K562 (cell line): ENCODE measurements at regions not wholly inside any gene's neighbourhood (a gene's known extent, or its start where the extent isn't known, plus 50 kb on each side); places are given as distances from the start of the nearest gene placed in this dataset.

Source experiments
- ATAC-seq: fragments of 200-7000 bp; cut with Tn5 transposase; 3 replicates; pipeline ENCODE4 v1.9.1; 2020; ENCODE audit warnings: moderate library complexity
- BruUV-seq: library from RNA; stranded (reverse); fragments of 400-500 nt; replicated peaks from 2 replicates; lab custom pipeline; 2021; lab: Mats Ljungman, UMichigan
- CTCF ChIA-PET: fragments of 300-600 bp; formaldehyde crosslinking; extraction: SDS; loops from one replicate; lab custom pipeline; 2021; ENCODE audit warnings: low intra/inter-chr PET ratio; lab: Yijun Ruan, JAX
- POLR2A ChIA-PET: fragments of 300-600, 350-650 bp; sonication (Branson Sonifier 250); formaldehyde crosslinking; extraction: SDS; loops from one replicate; lab custom pipeline; 2021; ENCODE audit warnings: antibody characterized with exemption, inconsistent platforms; lab: Yijun Ruan, JAX
- DNase-seq, 4 experiments: peaks; one replicate each; pipeline versions ENCODE4 v3.0.0 to v3.0.0-alpha.2; 2011 to 2018; ENCODE audit warnings: low spot score in 3 of 4, mixed read lengths in 3 of 4; ENCODE audit errors: extremely low read depth in 1 of 4
- FAIRE-seq: peaks from 2 replicates; lab custom pipeline; 2011; peaks lifted over from hg19 to GRCh38; lab: Jason Lieb, UNC
- H2AFZ ChIP-seq: 2 replicates; pipeline ENCODE4 v1.6.0; 2011; ENCODE audit warnings: low read depth, low read length, control low read depth, inconsistent platforms
- H3K27ac ChIP-seq: fragments of 200-600 bp; 3 replicates; pipeline ENCODE4 v1.8.0; 2011; ENCODE audit warnings: low read depth, mild to moderate bottlenecking, control low read depth, inconsistent platforms, low read length, moderate library complexity, mixed read lengths; ENCODE audit errors: extremely low read depth
- H3K27me3 ChIP-seq, 2 experiments: fragments of 300-600 bp in 1 of 2; 2 replicates in 1 of 2; 3 replicates in 1 of 2; pipeline versions ENCODE4 v1.6.0 to v1.8.0; 2011; ENCODE audit warnings: inconsistent platforms in 2 of 2, low read length in 2 of 2, mild to moderate bottlenecking in 1 of 2, mixed read lengths in 1 of 2, moderate library complexity in 1 of 2; ENCODE audit not compliant: control insufficient read depth in 2 of 2, insufficient read depth in 2 of 2
- H3K36me3 ChIP-seq: fragments of 300-600 bp; 3 replicates; pipeline ENCODE4 v1.8.0; 2011; ENCODE audit warnings: mild to moderate bottlenecking, low read length, inconsistent platforms; ENCODE audit not compliant: control insufficient read depth, insufficient read depth
- H3K4me1 ChIP-seq, 2 experiments: fragments of 200-600 bp in 1 of 2; replicated peaks in 1 of 2; 2 replicates in 1 of 2; 3 replicates in 1 of 2; pipeline versions ENCODE4 v1.5.1 to v1.8.0; 2011; ENCODE audit warnings: inconsistent platforms in 2 of 2, low read length in 2 of 2, mild to moderate bottlenecking in 1 of 2, mixed read lengths in 1 of 2, moderate library complexity in 1 of 2; ENCODE audit not compliant: control insufficient read depth in 2 of 2, insufficient read depth in 2 of 2
- H3K4me2 ChIP-seq: 2 replicates; pipeline ENCODE4 v1.6.1; 2011; ENCODE audit warnings: low read length, control low read depth, inconsistent platforms, mixed read lengths; ENCODE audit not compliant: insufficient read depth
- H3K4me3 ChIP-seq: fragments of 200-600 bp; sonication (generic), shearing (Covaris generic); 2 replicates; pipeline ENCODE4 v1.5.1; 2016; ENCODE audit warnings: control low read depth, inconsistent platforms
- H3K79me2 ChIP-seq: fragments of 200-600 bp; 3 replicates; pipeline ENCODE4 v1.8.0; 2011; ENCODE audit warnings: low read length, inconsistent platforms; ENCODE audit not compliant: control insufficient read depth, insufficient read depth
- H3K9ac ChIP-seq, 2 experiments: 2 replicates each; pipeline versions ENCODE4 v1.6.0 to v1.6.1; 2011; ENCODE audit warnings: low read depth in 2 of 2, low read length in 2 of 2, control low read depth in 1 of 2, inconsistent platforms in 1 of 2, mild to moderate bottlenecking in 1 of 2, mixed read lengths in 1 of 2; ENCODE audit not compliant: insufficient read depth in 1 of 2
- H3K9me1 ChIP-seq: one replicate; pipeline ENCODE4 v1.6.0; 2011; ENCODE audit warnings: inconsistent platforms, mild to moderate bottlenecking, low read length, moderate library complexity; ENCODE audit not compliant: control insufficient read depth, insufficient read depth
- H3K9me3 ChIP-seq: replicated peaks from 2 replicates; pipeline ENCODE4 v1.5.1; 2011; ENCODE audit warnings: low read depth, low read length, inconsistent platforms; ENCODE audit not compliant: control insufficient read depth, insufficient read depth
- H4K20me1 ChIP-seq: replicated peaks from 2 replicates; pipeline ENCODE4 v1.6.1; 2011; ENCODE audit warnings: low read length, inconsistent platforms, mixed read lengths; ENCODE audit not compliant: control insufficient read depth, insufficient read depth
- BCL6 ChIP-seq: fragments of 250-450 bp; sonication (Bioruptor Pico); IDR thresholded peaks from 2 replicates; pipeline ENCODE4 v1.4.0; 2020
- CBX5 ChIP-seq: IDR thresholded peaks from 2 replicates; pipeline ENCODE4 v1.6.1; 2014; ENCODE audit warnings: low read depth, borderline replicate concordance
- GTF3C2 ChIP-seq: IDR thresholded peaks from 3 replicates; pipeline ENCODE4 v1.6.1; 2011; ENCODE audit warnings: borderline replicate concordance, mild to moderate bottlenecking, moderate library complexity; ENCODE audit not compliant: insufficient read length; ENCODE audit errors: extremely low read depth
- IRF9 ChIP-seq: fragments of 450-650 bp; IDR thresholded peaks from 2 replicates; pipeline ENCODE4 v1.6.1; 2016; ENCODE audit warnings: missing biosample characterization, missing genetic modification characterization
- MYC ChIP-seq, 2 experiments: fragments of 250-450 bp in 1 of 2; sonication (Bioruptor Pico) in 1 of 2; IDR thresholded peaks; 2 replicates each; pipeline versions ENCODE4 v1.5.1 to v1.6.1; 2012 to 2021; ENCODE audit warnings: low read depth in 2 of 2, borderline replicate concordance in 1 of 2, improper control_type of control experiment in 1 of 2, low read length in 1 of 2, mild to moderate bottlenecking in 1 of 2, moderate library complexity in 1 of 2
- NCOA2 ChIP-seq, 2 experiments: fragments of 450-650 bp; IDR thresholded peaks; 2 replicates each; pipeline ENCODE4 v1.6.1; 2018; ENCODE audit warnings: mild to moderate bottlenecking in 2 of 2, moderate library complexity in 1 of 2; ENCODE audit not compliant: partially characterized antibody in 2 of 2
- POLR2AphosphoS2 ChIP-seq: IDR thresholded peaks from 2 replicates; pipeline ENCODE4 v1.6.1; 2012; ENCODE audit warnings: low read length, improper control_type of control experiment
- RBFOX2 ChIP-seq: fragments of 200-400 bp; formaldehyde crosslinking; IDR thresholded peaks from 2 replicates; pipeline ENCODE4 v1.6.1; 2017; ENCODE audit warnings: low read depth, mild to moderate bottlenecking, low read length, moderate library complexity
- THAP7 ChIP-seq: fragments of 250-450 bp; sonication (Bioruptor Pico); IDR thresholded peaks from 2 replicates; pipeline ENCODE4 v1.5.0; 2021
- TSC22D4 ChIP-seq: fragments of 450-650 bp; IDR thresholded peaks from 2 replicates; pipeline ENCODE4 v1.6.1; 2016; ENCODE audit warnings: missing genetic modification characterization, missing biosample characterization, control low read depth
- ZNF592 ChIP-seq: fragments of 450-650 bp; IDR thresholded peaks from 2 replicates; pipeline ENCODE4 v1.6.1; 2017; ENCODE audit warnings: antibody characterized with exemption, mild to moderate bottlenecking
- ZNF75A ChIP-seq: fragments of 450-650 bp; formaldehyde crosslinking; IDR thresholded peaks from 2 replicates; pipeline ENCODE4 v1.4.0; 2020; ENCODE audit warnings: mild to moderate bottlenecking
- ZSCAN29 ChIP-seq: fragments of 450-650 bp; IDR thresholded peaks from 2 replicates; pipeline ENCODE4 v1.6.1; 2017
- WGBS: fragments of 100-300 bp; shearing (Covaris generic); methylation state at CpG from one replicate; pipeline ENCODE4 v1.1.6; 2016; ENCODE audit warnings: low coverage, mixed read lengths; ENCODE audit not compliant: insufficient coverage; ENCODE audit errors: missing lambda C conversion rate; 5-methylcytosine and 5-hydroxymethylcytosine counted together
- in situ Hi-C: fragments of 300-500 bp; cut with MboI; formaldehyde crosslinking; loops from 4 replicates; pipeline ENCODE4 v1.15.0; 2018; ENCODE audit warnings: inconsistent platforms, mixed read lengths
- intact Hi-C: fragments of 100-400 bp; cut with micrococcal nuclease; formaldehyde crosslinking; loops from 2 replicates; pipeline ENCODE4 v1.14.2; 2022

GRCh38 chr5:25415970-25416369 lies 771.2 kb upstream of the CDH10 start (continued):
- TF ChIP-seq ZNF592 (no peak), ZSCAN29 (no peak), RBFOX2 (no peak), IRF9 (tag) (no peak), ZNF75A (no peak)

- POLR2A ChIA-PET, result no interaction called here
- no peak for TF ChIP-seq GTF3C2
- no peak for TF ChIP-seq CBX5
- no peak for TF ChIP-seq MYC (IDR thresholded peaks at IDR 0.05; ENCODE audit: low read depth, low read length)
- TF ChIP-seq MYC (CRISPR knock-in tag; IDR thresholded peaks at IDR 0.05; ENCODE audit: borderline replicate concordance, low read depth), result no peak
- no peak for TF ChIP-seq NCOA2 (IDR thresholded peaks at IDR 0.05; ENCODE audit: partially characterized antibody in 2 of 2)
- no peak for TF ChIP-seq POLR2AphosphoS2
- no peak for TF ChIP-seq BCL6 (CRISPR knock-in tag)
- TF ChIP-seq TSC22D4 (tag), result no peak
- no peak for TF ChIP-seq THAP7 (CRISPR knock-in tag)
Measured at GRCh38 chr5:25414742-25415141, 770.0 kb upstream of the CDH10 start.

More at GRCh38 chr5:25414742-25415141, 770.0 kb upstream of the CDH10 start:
- no peaks in the 10 kb centered on the region for H4K20me1 ChIP-seq
- FAIRE-seq (no peak), ATAC-seq (no peak), DNase-seq (no peak)
- H2AFZ ChIP-seq, result no peak overlapping the region
- no peak overlapping the region for H3K9ac ChIP-seq
- H3K4me1 ChIP-seq, result no peaks in the 10 kb centered on the region
- no peak overlapping the region for H3K4me2 ChIP-seq
- no TSS peak for BruUV-seq
- WGBS, result 6% methylated on average over 6 of the region's 6 CpGs
- in situ Hi-C loops (no loop called here), intact Hi-C loops (no loop called here)
- no peaks in the 10 kb centered on the region for H3K9me1 ChIP-seq
- no peaks in the 10 kb centered on the region for H3K36me3 ChIP-seq
- H3K9me3 ChIP-seq, result 0 out of 2 replicates have a peak, but pooled peaks cover 2% of the 10 kb centered on the region
- CTCF ChIA-PET, result no interaction called here
- H3K4me3 ChIP-seq, result no peak overlapping the region
- no peaks in the 10 kb centered on the region for H3K27me3 ChIP-seq
- H3K79me2 ChIP-seq, result no peaks in the 10 kb centered on the region
- no peak overlapping the region for H3K27ac ChIP-seq
